Epithelial cell of proximal tubule (primary cell): ENCODE measurements at regions not wholly inside any gene's neighbourhood (a gene's known extent, or its start where the extent isn't known, plus 50 kb on each side); places are given as distances from the start of the nearest gene placed in this dataset.

Source experiments
- DNase-seq: peaks from one replicate; pipeline ENCODE4 v3.0.0-alpha.2; 2011; ENCODE audit warnings: low read depth
- H3K4me3 ChIP-seq: 2 replicates; pipeline ENCODE4 v1.5.1; 2011; ENCODE audit warnings: low read depth, mild to moderate bottlenecking, low read length
- TF ChIP-seq, protein P1 (sequence below): conservative IDR thresholded peaks from 2 replicates; pipeline ENCODE4 v1.5.1; 2012; ENCODE audit warnings: low read depth, mild to moderate bottlenecking, low read length

DNA sequence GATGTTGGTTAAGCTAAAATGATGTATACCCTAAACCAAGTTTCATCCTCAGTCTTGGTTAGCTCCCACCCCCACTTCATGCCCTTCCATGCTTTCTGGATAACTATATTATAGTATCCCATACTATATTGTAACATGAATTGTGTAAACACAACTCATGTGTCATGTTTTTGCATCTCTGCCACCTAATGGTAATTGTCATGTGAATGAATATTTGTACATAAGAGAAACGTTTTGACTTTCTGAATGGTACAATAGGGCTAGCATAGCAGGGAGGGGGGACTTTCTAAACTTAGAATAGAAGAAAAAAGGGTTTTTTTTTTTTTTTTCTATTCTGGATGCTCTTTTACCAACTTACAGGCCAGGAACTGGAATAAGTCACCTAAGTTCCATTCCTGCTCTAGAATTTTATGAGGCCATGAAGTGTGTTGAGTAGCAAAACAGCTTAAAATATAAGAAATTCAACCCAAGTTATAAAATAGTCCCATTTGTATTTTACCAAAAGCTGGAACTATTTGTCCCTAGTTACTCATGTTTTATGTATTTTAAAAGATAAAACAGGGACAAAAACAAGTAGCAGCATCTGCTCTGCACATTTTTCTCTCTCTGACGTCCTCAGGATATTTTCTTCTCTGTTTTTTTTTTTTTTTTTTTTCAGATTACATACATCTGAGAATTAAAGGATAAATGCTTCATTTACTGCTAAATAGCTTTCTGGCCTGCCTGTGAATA, 77.4 kb downstream of the HLX start:
- H3K4me3 ChIP-seq, result no peak overlapping the region
- TF ChIP-seq, protein P1, sequence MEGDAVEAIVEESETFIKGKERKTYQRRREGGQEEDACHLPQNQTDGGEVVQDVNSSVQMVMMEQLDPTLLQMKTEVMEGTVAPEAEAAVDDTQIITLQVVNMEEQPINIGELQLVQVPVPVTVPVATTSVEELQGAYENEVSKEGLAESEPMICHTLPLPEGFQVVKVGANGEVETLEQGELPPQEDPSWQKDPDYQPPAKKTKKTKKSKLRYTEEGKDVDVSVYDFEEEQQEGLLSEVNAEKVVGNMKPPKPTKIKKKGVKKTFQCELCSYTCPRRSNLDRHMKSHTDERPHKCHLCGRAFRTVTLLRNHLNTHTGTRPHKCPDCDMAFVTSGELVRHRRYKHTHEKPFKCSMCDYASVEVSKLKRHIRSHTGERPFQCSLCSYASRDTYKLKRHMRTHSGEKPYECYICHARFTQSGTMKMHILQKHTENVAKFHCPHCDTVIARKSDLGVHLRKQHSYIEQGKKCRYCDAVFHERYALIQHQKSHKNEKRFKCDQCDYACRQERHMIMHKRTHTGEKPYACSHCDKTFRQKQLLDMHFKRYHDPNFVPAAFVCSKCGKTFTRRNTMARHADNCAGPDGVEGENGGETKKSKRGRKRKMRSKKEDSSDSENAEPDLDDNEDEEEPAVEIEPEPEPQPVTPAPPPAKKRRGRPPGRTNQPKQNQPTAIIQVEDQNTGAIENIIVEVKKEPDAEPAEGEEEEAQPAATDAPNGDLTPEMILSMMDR, result no peak
- DNase-seq, result no peak

DNA sequence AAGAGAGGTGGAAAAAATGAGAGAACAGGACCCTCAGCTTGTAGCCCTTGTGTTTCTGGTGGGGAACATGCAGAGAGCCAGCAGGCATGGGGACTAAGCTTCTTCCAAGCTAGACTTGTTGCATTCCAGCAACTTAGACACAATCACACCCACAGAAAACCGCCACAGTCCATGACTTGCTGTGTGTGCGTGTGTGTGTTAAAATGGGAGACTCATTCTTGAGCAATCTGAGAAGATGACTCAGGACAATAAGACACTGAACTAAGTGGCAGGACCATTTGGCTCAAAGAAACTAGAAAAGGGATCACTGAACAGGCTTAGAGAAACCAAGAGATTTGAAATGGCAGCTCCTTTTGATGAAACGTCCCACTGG, 78.0 kb downstream of the HLX start:
- no peak overlapping the region for H3K4me3 ChIP-seq
- peak; percentile 88 for DNase-seq
- TF ChIP-seq, protein P1, result no peak

DNA sequence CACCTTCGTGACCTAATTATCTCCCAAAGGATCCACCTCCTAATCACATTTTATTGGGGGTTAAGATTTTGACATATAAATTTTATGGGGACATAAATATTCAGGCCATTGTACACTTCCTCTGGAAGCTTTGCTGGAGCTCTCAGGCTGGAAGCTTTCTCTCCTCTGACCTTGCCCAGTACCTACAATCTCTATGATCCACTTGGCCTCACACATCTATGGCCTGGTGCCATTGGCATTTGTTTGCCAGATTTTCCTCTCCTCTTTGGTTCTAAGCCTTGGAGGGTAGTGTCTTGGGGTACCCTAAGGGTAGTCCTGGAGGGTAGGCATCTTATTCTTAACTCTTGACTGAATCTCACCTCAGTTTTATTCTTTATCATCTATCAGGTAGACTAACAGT, 79.0 kb downstream of the HLX start:
- DNase-seq, result no peak
- H3K4me3 ChIP-seq, result no peak overlapping the region
- TF ChIP-seq, protein P1, result no peak

DNA sequence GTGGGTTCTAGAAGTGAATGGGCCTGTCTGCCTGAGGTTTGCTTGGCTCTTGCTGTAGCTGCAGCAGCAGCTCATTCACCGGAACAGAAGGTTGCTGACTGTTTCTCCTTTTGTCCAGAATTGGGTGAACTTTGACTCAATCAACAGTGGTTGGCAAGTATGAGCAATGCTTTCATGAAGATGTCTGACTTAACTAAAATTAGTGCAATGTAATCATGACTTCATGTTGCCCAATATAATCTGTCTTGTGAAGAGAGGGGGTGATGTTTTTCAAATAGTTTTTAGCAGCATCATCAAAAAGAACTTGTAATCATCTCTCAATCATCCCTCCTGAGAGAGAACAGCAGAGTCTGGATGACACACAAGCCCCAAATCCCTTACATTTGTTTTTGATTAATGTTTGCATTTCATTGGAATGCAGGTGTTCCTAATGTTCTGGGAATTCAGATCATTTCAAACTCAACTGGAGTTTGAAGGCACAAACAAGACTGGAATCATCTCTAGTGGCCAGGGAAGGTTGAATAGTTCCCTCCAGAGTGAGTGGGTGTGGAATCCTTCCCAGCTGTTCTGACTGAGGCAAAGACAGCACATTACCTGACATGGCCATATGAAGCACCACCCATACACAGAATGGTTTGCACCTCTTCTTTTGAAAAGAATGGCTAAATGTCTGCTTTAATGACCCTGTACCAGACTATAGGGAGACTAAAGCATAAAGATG, 82.9 kb downstream of the HLX start:
- peak; percentile 98 for DNase-seq
- H3K4me3 ChIP-seq, result no peak overlapping the region
- TF ChIP-seq, protein P1, result no peak

DNA sequence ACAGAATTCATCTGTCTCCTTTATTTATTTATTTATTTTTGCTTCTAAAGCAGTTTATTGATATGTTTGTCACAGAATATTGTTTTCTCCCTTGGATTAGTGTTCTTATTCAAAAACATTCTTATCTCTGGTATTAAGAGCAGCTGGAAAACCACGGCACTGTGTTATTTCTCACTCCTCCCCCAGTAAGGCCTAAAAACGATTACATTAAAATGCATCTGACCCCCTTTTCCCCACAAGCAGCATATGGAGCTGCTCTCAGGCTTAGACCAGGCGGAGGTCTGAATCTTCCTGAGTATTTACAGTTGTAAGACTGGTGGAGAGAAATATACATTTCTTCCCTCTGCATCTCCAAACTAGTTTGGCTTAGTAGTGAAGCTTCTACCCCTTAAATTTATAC, 86.8 kb downstream of the HLX start:
- TF ChIP-seq, protein P1, result no peak
- DNase-seq, result no peak
- H3K4me3 ChIP-seq, result no peak overlapping the region

DNA sequence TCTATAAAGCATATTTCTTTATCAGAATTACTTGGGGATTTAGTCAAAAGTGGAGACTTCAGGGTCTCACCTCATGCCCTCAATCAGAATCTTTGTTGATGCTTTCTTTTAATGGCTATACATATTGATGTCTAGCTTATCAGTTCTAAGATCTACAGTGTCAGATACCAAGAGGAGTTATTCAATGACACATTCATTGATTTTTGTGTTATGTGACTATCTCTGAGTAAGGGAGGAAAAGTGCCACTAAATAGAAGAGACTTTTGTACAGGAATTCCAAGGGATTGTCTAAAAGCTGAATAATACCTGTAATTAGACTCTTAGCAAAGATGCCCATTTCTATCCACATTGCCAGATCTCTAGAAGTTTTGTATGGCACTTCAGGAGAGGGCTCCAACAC, 87.2 kb downstream of the HLX start:
- H3K4me3 ChIP-seq, result no peak overlapping the region
- DNase-seq, result no peak
- TF ChIP-seq, protein P1, result no peak
